CD4-positive, CD25-positive, alpha-beta regulatory T cell (primary cell): ENCODE measurements at regions not wholly inside any gene's neighbourhood (a gene's known extent, or its start where the extent isn't known, plus 50 kb on each side); places are given as distances from the start of the nearest gene placed in this dataset.

Source experiments
- ATAC-seq, 2 donors: fragments of 150-1000 bp; cut with Tn5 transposase; one replicate each; pipeline ENCODE4 v1.10.0; 2021; ENCODE audit warnings: low read depth in 2 of 2, moderate number of reproducible peaks in 2 of 2, moderate library complexity in 1 of 2
- DNase-seq, 3 donors: peaks; one replicate each; pipeline versions ENCODE4 v3.0.0 to v3.0.0-alpha.2; 2012 to 2022; ENCODE audit warnings: mixed read lengths in 1 of 3
- H3K27ac ChIP-seq: one replicate; pipeline ENCODE4 v1.7.0; 2013; ENCODE audit warnings: mild to moderate bottlenecking, low read length; ENCODE audit not compliant: insufficient read depth, poor library complexity, severe bottlenecking
- H3K27me3 ChIP-seq: one replicate; pipeline ENCODE4 v1.7.0; 2013; ENCODE audit warnings: low read length; ENCODE audit not compliant: control insufficient read depth, insufficient read depth
- H3K36me3 ChIP-seq: one replicate; pipeline ENCODE4 v1.7.0; 2013; ENCODE audit warnings: mild to moderate bottlenecking, low read length, moderate library complexity; ENCODE audit not compliant: control insufficient read depth, insufficient read depth
- H3K4me1 ChIP-seq: 2 replicates; pipeline ENCODE4 v1.7.0; 2013; ENCODE audit warnings: mild to moderate bottlenecking, low read length; ENCODE audit not compliant: insufficient read depth, control insufficient read depth, poor library complexity, severe bottlenecking
- H3K4me3 ChIP-seq: one replicate; pipeline ENCODE4 v1.7.0; 2013; ENCODE audit warnings: low read depth, mild to moderate bottlenecking, low read length, moderate library complexity
- H3K9me3 ChIP-seq, 2 experiments: 1 replicate in 1 of 2; 2 replicates in 1 of 2; pipeline ENCODE4 v1.7.0; 2013; ENCODE audit warnings: low read length in 2 of 2, mild to moderate bottlenecking in 1 of 2, moderate library complexity in 1 of 2; ENCODE audit not compliant: control insufficient read depth in 2 of 2
- H3K27ac Mint-ChIP-seq, 3 donors: one replicate each; pipeline ENCODE4 v1.8.0; 2020 to 2022; ENCODE audit warnings: mild to moderate bottlenecking in 3 of 3, mixed read lengths in 3 of 3, moderate library complexity in 2 of 3
- H3K27me3 Mint-ChIP-seq: one replicate; pipeline ENCODE4 v1.8.0; 2022; ENCODE audit warnings: mild to moderate bottlenecking, mixed read lengths
- H3K36me3 Mint-ChIP-seq: one replicate; pipeline ENCODE4 v1.8.0; 2020; ENCODE audit warnings: mixed read lengths
- H3K4me1 Mint-ChIP-seq, 4 donors: one replicate each; pipeline ENCODE4 v1.8.0; 2020 to 2022; ENCODE audit warnings: mixed read lengths in 4 of 4, mild to moderate bottlenecking in 1 of 4
- H3K4me3 Mint-ChIP-seq, 4 donors: one replicate each; pipeline ENCODE4 v1.8.0; 2020 to 2022; ENCODE audit warnings: mild to moderate bottlenecking in 4 of 4, mixed read lengths in 4 of 4, moderate library complexity in 3 of 4
- H3K9me3 Mint-ChIP-seq, 7 donors: one replicate each; pipeline ENCODE4 v1.8.0; 2020 to 2022; ENCODE audit warnings: mixed read lengths in 7 of 7, mild to moderate bottlenecking in 3 of 7, moderate library complexity in 2 of 7

- DNase-seq (no peak), ATAC-seq (no peak)
- Histone ChIP-seq H3K27ac (no peak overlapping the region), H3K4me1 (no peaks in the 10 kb centered on the region), H3K4me3 (no peak overlapping the region), H3K36me3 (no peaks in the 10 kb centered on the region), H3K9me3 (no peaks in the 10 kb centered on the region), H3K27me3 (no peaks in the 10 kb centered on the region)
- Mint-ChIP-seq H3K27ac (no peak overlapping the region), H3K36me3 (no peaks in the 10 kb centered on the region), H3K4me3 (no peak overlapping the region), H3K27me3 (no peaks in the 10 kb centered on the region), H3K9me3 (peaks cover 0 to 5% (median 4%) of the 10 kb centered on the region in 7 donors), H3K4me1 (no peaks in the 10 kb centered on the region)
These were observed 386.9 kb upstream of the TLE4 start for GRCh38 chr9:79184831-79185230.

GRCh38 chr9:79185866-79186265 is 385.9 kb upstream of the TLE4 start:
- Histone ChIP-seq H3K9me3 (no peaks in the 10 kb centered on the region), H3K27me3 (no peaks in the 10 kb centered on the region), H3K4me3 (no peak overlapping the region), H3K36me3 (no peaks in the 10 kb centered on the region), H3K4me1 (no peaks in the 10 kb centered on the region), H3K27ac (no peak overlapping the region)
- DNase-seq (no peak), ATAC-seq (no peak)
- Mint-ChIP-seq H3K27me3 (no peaks in the 10 kb centered on the region), H3K27ac (no peak overlapping the region), H3K9me3 (peaks cover 0 to 5% (median 0%) of the 10 kb centered on the region in 7 donors), H3K4me1 (peaks cover 0 to 5% (median 0%) of the 10 kb centered on the region in 4 donors), H3K4me3 (no peak overlapping the region), H3K36me3 (no peaks in the 10 kb centered on the region)

GRCh38 chr9:79189511-79189924 is 382.2 kb upstream of the TLE4 start:
- Mint-ChIP-seq H3K36me3 (no peaks in the 10 kb centered on the region), H3K4me1 (peaks cover 0 to 5% (median 0%) of the 10 kb centered on the region in 4 donors), H3K4me3 (no peak overlapping the region)

GRCh38 chr9:79193001-79193400 is 378.8 kb upstream of the TLE4 start:
- H3K9me3 Mint-ChIP-seq = peaks cover 0 to 2% (median 0%) of the 10 kb centered on the region in 7 donors
- Histone ChIP-seq H3K9me3 (no peaks in the 10 kb centered on the region), H3K27ac (no peak overlapping the region), H3K4me3 (no peak overlapping the region), H3K36me3 (no peaks in the 10 kb centered on the region), H3K27me3 (no peaks in the 10 kb centered on the region), H3K4me1 (no peaks in the 10 kb centered on the region)
- H3K27ac Mint-ChIP-seq = no peak overlapping the region
- no peak for DNase-seq
- no peak for ATAC-seq
- H3K4me1 Mint-ChIP-seq = peaks cover 0 to 5% (median 0%) of the 10 kb centered on the region in 4 donors
- no peaks in the 10 kb centered on the region for H3K27me3 Mint-ChIP-seq
- no peaks in the 10 kb centered on the region for H3K36me3 Mint-ChIP-seq
- no peak overlapping the region for H3K4me3 Mint-ChIP-seq

More at GRCh38 chr9:79189511-79189924, 382.2 kb upstream of the TLE4 start:
- Histone ChIP-seq H3K9me3 (no peaks in the 10 kb centered on the region), H3K4me1 (no peaks in the 10 kb centered on the region), H3K4me3 (no peak overlapping the region), H3K27me3 (no peaks in the 10 kb centered on the region), H3K36me3 (no peaks in the 10 kb centered on the region), H3K27ac (no peak overlapping the region)
- Mint-ChIP-seq H3K9me3 (peaks cover 0 to 5% (median 0%) of the 10 kb centered on the region in 7 donors), H3K27me3 (no peaks in the 10 kb centered on the region), H3K27ac (no peak overlapping the region)
- no peak for DNase-seq
- ATAC-seq = no peak

- peaks cover 0 to 5% (median 0%) of the 10 kb centered on the region in 4 donors for H3K4me1 Mint-ChIP-seq
- H3K27me3 Mint-ChIP-seq = no peaks in the 10 kb centered on the region
- no peaks in the 10 kb centered on the region for H3K36me3 ChIP-seq
- H3K4me3 Mint-ChIP-seq = no peak overlapping the region
- no peaks in the 10 kb centered on the region for H3K9me3 Mint-ChIP-seq
- H3K9me3 ChIP-seq = no peaks in the 10 kb centered on the region
- DNase-seq = no peak
- no peaks in the 10 kb centered on the region for H3K4me1 ChIP-seq
- no peaks in the 10 kb centered on the region for H3K27me3 ChIP-seq
- H3K4me3 ChIP-seq = no peak overlapping the region
- no peak overlapping the region for H3K27ac ChIP-seq
- no peak for ATAC-seq
- H3K27ac Mint-ChIP-seq = no peak overlapping the region
- H3K36me3 Mint-ChIP-seq = no peaks in the 10 kb centered on the region
These were observed 378.1 kb upstream of the TLE4 start for GRCh38 chr9:79193501-79194223.

- no peak overlapping the region for H3K27ac ChIP-seq
- no peaks in the 10 kb centered on the region for H3K4me1 Mint-ChIP-seq
- H3K9me3 Mint-ChIP-seq = peaks cover 0 to 1% (median 0%) of the 10 kb centered on the region in 7 donors
- H3K4me1 ChIP-seq = no peaks in the 10 kb centered on the region
- no peaks in the 10 kb centered on the region for H3K36me3 Mint-ChIP-seq
- no peak for ATAC-seq
- H3K4me3 Mint-ChIP-seq = no peak overlapping the region
- no peaks in the 10 kb centered on the region for H3K27me3 Mint-ChIP-seq
- no peak overlapping the region for H3K4me3 ChIP-seq
- H3K27ac Mint-ChIP-seq = no peak overlapping the region
- H3K27me3 ChIP-seq = no peaks in the 10 kb centered on the region
- no peaks in the 10 kb centered on the region for H3K36me3 ChIP-seq
- no peak for DNase-seq
- H3K9me3 ChIP-seq = no peaks in the 10 kb centered on the region
These were observed 375.9 kb upstream of the TLE4 start for GRCh38 chr9:79195879-79196278.

GRCh38 chr9:79196606-79197005 is 375.2 kb upstream of the TLE4 start:
- Histone ChIP-seq H3K4me3 (no peak overlapping the region), H3K36me3 (no peaks in the 10 kb centered on the region), H3K9me3 (no peaks in the 10 kb centered on the region), H3K27me3 (no peaks in the 10 kb centered on the region), H3K27ac (no peak overlapping the region), H3K4me1 (no peaks in the 10 kb centered on the region)
- Mint-ChIP-seq H3K4me1 (no peaks in the 10 kb centered on the region), H3K36me3 (no peaks in the 10 kb centered on the region), H3K4me3 (no peak overlapping the region), H3K9me3 (peaks cover 0 to 1% (median 0%) of the 10 kb centered on the region in 7 donors), H3K27ac (peak overlapping the region in 1 of 3 donors; percentile 34), H3K27me3 (no peaks in the 10 kb centered on the region)
- DNase-seq = no peak
- ATAC-seq = no peak

GRCh38 chr9:79200336-79200735 is 371.4 kb upstream of the TLE4 start:
- H3K4me3 Mint-ChIP-seq = no peak overlapping the region
- H3K27ac Mint-ChIP-seq = no peak overlapping the region
- no peaks in the 10 kb centered on the region for H3K9me3 ChIP-seq
- no peak overlapping the region for H3K27ac ChIP-seq
- H3K4me1 Mint-ChIP-seq = no peaks in the 10 kb centered on the region
- ATAC-seq (no peak), DNase-seq (no peak)
- no peaks in the 10 kb centered on the region for H3K27me3 ChIP-seq
- H3K36me3 ChIP-seq = no peaks in the 10 kb centered on the region
- peaks cover 0 to 1% (median 0%) of the 10 kb centered on the region in 7 donors for H3K9me3 Mint-ChIP-seq
- H3K36me3 Mint-ChIP-seq = no peaks in the 10 kb centered on the region
- H3K27me3 Mint-ChIP-seq = no peaks in the 10 kb centered on the region
- H3K4me3 ChIP-seq = no peak overlapping the region
- H3K4me1 ChIP-seq = no peaks in the 10 kb centered on the region
